Mammary epithelial cell (primary cell): ENCODE measurements at regions not wholly inside any gene's neighbourhood (a gene's known extent, or its start where the extent isn't known, plus 50 kb on each side); places are given as distances from the start of the nearest gene placed in this dataset.

Source experiments
- CTCF ChIP-seq, 2 donors: IDR thresholded peaks in 1 of 2; conservative IDR thresholded peaks in 1 of 2; 2 replicates each; pipeline ENCODE4 v1.5.1; 2011 to 2012; ENCODE audit warnings: inconsistent platforms in 2 of 2, low read length in 2 of 2, mild to moderate bottlenecking in 2 of 2, control low read depth in 1 of 2, low read depth in 1 of 2; ENCODE audit not compliant: insufficient read depth in 1 of 2; ENCODE audit errors: extremely low read depth in 1 of 2
- EZH2 ChIP-seq: IDR thresholded peaks from 2 replicates; pipeline ENCODE4 v1.6.1; 2012; ENCODE audit warnings: low read length, inconsistent platforms, borderline replicate concordance

- no peak for TF ChIP-seq CTCF (conservative IDR thresholded peaks at IDR 0.05 in 1 of 2, IDR thresholded peaks at IDR 0.05 in 1 of 2; ENCODE audit: extremely low read depth in 1 of 2, insufficient read depth in 1 of 2, low read depth in 1 of 2, low read length in 2 of 2)
- TF ChIP-seq EZH2: no peak
Observed at GRCh38 chr3:7924228-7924627, 577.4 kb upstream of the LMCD1 start.
